ENCODE measurements at regions not wholly inside any gene's neighbourhood (a gene's known extent, or its start where the extent isn't known, plus 50 kb on each side); places are given as distances from the start of the nearest gene placed in this dataset.

- H3K9me3 ChIP-seq, result no peaks in the 10 kb centered on the region
- TF ChIP-seq CTCF (IDR thresholded peaks at IDR 0.05), result no peak
- no peak overlapping the region for H3K27ac ChIP-seq
- H3K36me3 ChIP-seq, result no peaks in the 10 kb centered on the region
- intact Hi-C loops (cut with DNase I), result no loop called here
- ATAC-seq, result no peak
- no peak for DNase-seq
- no peaks in the 10 kb centered on the region for H3K27me3 ChIP-seq
- H3K4me3 ChIP-seq, result no peak overlapping the region
- no peaks in the 10 kb centered on the region for H3K4me1 ChIP-seq
Observed at GRCh38 chr1:177427811-177428210, 257.1 kb downstream of the BRINP2 start.

GRCh38 chr1:177426497-177426896 lies 255.7 kb downstream of the BRINP2 start:
- no peaks in the 10 kb centered on the region for H3K27me3 ChIP-seq
- DNase-seq, result no peak
- no peak for ATAC-seq
- no peak overlapping the region for H3K27ac ChIP-seq
- H3K4me1 ChIP-seq, result no peaks in the 10 kb centered on the region
- no peaks in the 10 kb centered on the region for H3K9me3 ChIP-seq
- intact Hi-C loops (cut with DNase I), result no loop called here
- no peak for TF ChIP-seq CTCF (IDR thresholded peaks at IDR 0.05)
- H3K4me3 ChIP-seq, result no peak overlapping the region
- no peaks in the 10 kb centered on the region for H3K36me3 ChIP-seq

- no peak for ATAC-seq
- Histone ChIP-seq H3K27me3 (no peaks in the 10 kb centered on the region), H3K4me3 (no peak overlapping the region), H3K4me1 (no peaks in the 10 kb centered on the region), H3K36me3 (no peaks in the 10 kb centered on the region), H3K9me3 (no peaks in the 10 kb centered on the region), H3K27ac (no peak overlapping the region)
- DNase-seq, result no peak
- intact Hi-C loops (cut with DNase I), result no loop called here
- no peak for TF ChIP-seq CTCF (IDR thresholded peaks at IDR 0.05)
Observed at GRCh38 chr1:177425199-177425598, 254.4 kb downstream of the BRINP2 start.

- TF ChIP-seq CTCF (IDR thresholded peaks at IDR 0.05), result no peak
- Histone ChIP-seq H3K27ac (no peak overlapping the region), H3K27me3 (no peaks in the 10 kb centered on the region), H3K4me1 (no peaks in the 10 kb centered on the region), H3K9me3 (no peaks in the 10 kb centered on the region), H3K4me3 (no peak overlapping the region), H3K36me3 (no peaks in the 10 kb centered on the region)
- intact Hi-C loops (cut with DNase I), result no loop called here
- ATAC-seq (no peak), DNase-seq (no peak)
Observed at GRCh38 chr1:177424744-177425143, 254.0 kb downstream of the BRINP2 start.

GRCh38 chr1:177423090-177423489 lies 252.3 kb downstream of the BRINP2 start:
- Histone ChIP-seq H3K27me3 (no peaks in the 10 kb centered on the region), H3K4me3 (no peak overlapping the region), H3K27ac (no peak overlapping the region), H3K4me1 (no peaks in the 10 kb centered on the region), H3K9me3 (no peaks in the 10 kb centered on the region), H3K36me3 (no peaks in the 10 kb centered on the region)
- TF ChIP-seq CTCF (IDR thresholded peaks at IDR 0.05), result no peak
- intact Hi-C loops (cut with DNase I), result no loop called here
- no peak for DNase-seq
- ATAC-seq, result peak; percentile 62

- ATAC-seq (no peak), DNase-seq (no peak)
- Histone ChIP-seq H3K9me3 (no peaks in the 10 kb centered on the region), H3K27ac (no peak overlapping the region), H3K4me1 (no peaks in the 10 kb centered on the region), H3K4me3 (no peak overlapping the region), H3K36me3 (no peaks in the 10 kb centered on the region), H3K27me3 (no peaks in the 10 kb centered on the region)
- TF ChIP-seq CTCF (IDR thresholded peaks at IDR 0.05), result no peak
- intact Hi-C loops (cut with DNase I), result no loop called here
Observed at GRCh38 chr1:177413982-177414596, 243.3 kb downstream of the BRINP2 start.
